Embryonic facial prominence (tissue), 1 donor: ENCODE measurements at regions not wholly inside any gene's neighbourhood (a gene's known extent, or its start where the extent isn't known, plus 50 kb on each side); places are given as distances from the start of the nearest gene placed in this dataset.

Source experiments
- DNase-seq: peaks from one replicate; pipeline ENCODE4 v3.0.0-alpha.2; 2016; ENCODE audit errors: extremely low spot score

- DNase-seq: no peak
These were observed 100.7 kb upstream of the RTL1 start for GRCh38 chr14:101004176-101004575.

- DNase-seq: peak; percentile 49
These were observed 101.4 kb upstream of the RTL1 start for GRCh38 chr14:101004954-101005353.

- DNase-seq: no peak
These were observed 101.9 kb upstream of the RTL1 start for GRCh38 chr14:101005447-101005846.

- DNase-seq: no peak
These were observed 102.5 kb upstream of the RTL1 start for GRCh38 chr14:101006008-101006407.

GRCh38 chr14:101007004-101007614 is 103.6 kb upstream of the RTL1 start:
- DNase-seq: no peak

GRCh38 chr14:101007765-101008164 is 104.2 kb upstream of the RTL1 start:
- no peak for DNase-seq

GRCh38 chr14:101008196-101008595 is 104.7 kb upstream of the RTL1 start:
- DNase-seq: no peak

- no peak for DNase-seq
These were observed 105.3 kb upstream of the RTL1 start for GRCh38 chr14:101008631-101009336.

GRCh38 chr14:101009531-101009930 is 106.0 kb upstream of the RTL1 start:
- DNase-seq: no peak

- no peak for DNase-seq
These were observed 106.8 kb upstream of the RTL1 start for GRCh38 chr14:101010293-101010692.

- no peak for DNase-seq
These were observed 107.3 kb upstream of the RTL1 start for GRCh38 chr14:101010835-101011234.

GRCh38 chr14:101017209-101017608 is 113.7 kb upstream of the RTL1 start:
- DNase-seq: no peak

GRCh38 chr14:101017806-101018560 is 114.5 kb upstream of the RTL1 start:
- DNase-seq: no peak

- DNase-seq: no peak
These were observed 115.2 kb upstream of the RTL1 start for GRCh38 chr14:101018561-101019290.

GRCh38 chr14:101019541-101019940 is 116.0 kb upstream of the RTL1 start:
- DNase-seq: no peak

- no peak for DNase-seq
These were observed 116.6 kb upstream of the RTL1 start for GRCh38 chr14:101019990-101020710.

GRCh38 chr14:101020834-101021370 is 117.4 kb upstream of the RTL1 start:
- DNase-seq: no peak

- no peak for DNase-seq
These were observed 118.6 kb upstream of the RTL1 start for GRCh38 chr14:101022121-101022520.

- no peak for DNase-seq
These were observed 119.5 kb upstream of the RTL1 start for GRCh38 chr14:101022916-101023435.

- no peak for DNase-seq
These were observed 121.2 kb upstream of the RTL1 start for GRCh38 chr14:101024686-101025085.

- DNase-seq: no peak
These were observed 121.6 kb upstream of the RTL1 start for GRCh38 chr14:101025131-101025530.
